ENCODE measurements at regions not wholly inside any gene's neighbourhood (a gene's known extent, or its start where the extent isn't known, plus 50 kb on each side); places are given as distances from the start of the nearest gene placed in this dataset.

DNA sequence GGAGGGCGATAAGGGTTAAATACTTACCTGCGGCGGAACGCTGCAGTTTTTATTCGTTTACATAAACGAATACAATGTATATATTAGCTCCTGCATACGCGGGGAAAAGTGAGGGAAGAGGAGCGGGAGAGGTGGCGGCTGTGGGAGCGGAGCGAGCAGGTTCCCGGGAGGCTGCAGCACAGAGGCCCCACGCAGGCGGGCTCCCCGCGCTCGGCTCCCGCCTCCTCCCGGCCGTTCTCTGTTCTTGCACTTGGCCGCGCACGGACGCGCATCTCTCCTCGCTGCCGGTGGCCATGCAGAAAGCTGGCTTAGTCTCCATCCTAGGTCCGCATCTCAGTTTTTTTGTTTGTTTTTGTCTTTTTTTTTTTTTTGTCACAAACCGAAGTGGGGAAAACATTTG lies 340.4 kb upstream of the FAT1 start:
- CTCF ChIA-PET: no interaction called here
- H4K91ac ChIP-seq (ENCODE audit: insufficient read depth, low read depth, low read length): no peak overlapping the region

More for the DNA sequence above, 340.4 kb upstream of the FAT1 start:
- Histone ChIP-seq H4K20me1 (ENCODE audit: insufficient read depth, low read length) (no peaks in the 10 kb centered on the region), H3K79me1 (ENCODE audit: low read depth in 1 of 2, low read length in 2 of 2) (no peaks in the 10 kb centered on the region), H2BK20ac (ENCODE audit: low read depth, low read length) (no peak overlapping the region), H3K27me3 (ENCODE audit: control insufficient read depth, insufficient read depth, low read length) (no peaks in the 10 kb centered on the region), H3K9ac (ENCODE audit: low read depth, low read length) (no peak overlapping the region), H3K4me1 (ENCODE audit: control insufficient read depth, insufficient read depth, low read length) (no peaks in the 10 kb centered on the region), H4K5ac (ENCODE audit: low read depth, low read length) (no peak overlapping the region), H3K14ac (replicated peaks; ENCODE audit: low read depth, low read length) (no peak overlapping the region), H3K4ac (ENCODE audit: low read depth, low read length) (no peak overlapping the region), H3K4me2 (ENCODE audit: low read depth, low read length) (no peak overlapping the region), H2BK5ac (ENCODE audit: low read depth, low read length, poor library complexity, severe bottlenecking) (no peak overlapping the region), H4K8ac (ENCODE audit: low read depth in 2 of 2, low read length in 2 of 2) (no peak overlapping the region), H2BK15ac (ENCODE audit: low read depth, low read length) (no peak overlapping the region), H3K9me3 (ENCODE audit: control insufficient read depth, insufficient read depth, low read length) (no peaks in the 10 kb centered on the region), H3K36me3 (ENCODE audit: control insufficient read depth, insufficient read depth, low read length) (no peaks in the 10 kb centered on the region), H2AK5ac (ENCODE audit: low read depth, low read length) (no peak overlapping the region), H3K9me1 (ENCODE audit: insufficient read depth, low read length) (no peaks in the 10 kb centered on the region), H2AFZ (replicated peaks; ENCODE audit: low read length, poor library complexity) (no peak overlapping the region), H3K18ac (ENCODE audit: low read depth, low read length) (no peak overlapping the region), H2BK120ac (ENCODE audit: low read depth, low read length) (no peak overlapping the region), H2AK9ac (replicated peaks; ENCODE audit: low read depth, low read length, poor library complexity) (no peak overlapping the region), H3K4me3 (ENCODE audit: insufficient read depth, low read depth, low read length) (no peak overlapping the region), H3K23ac (ENCODE audit: low read depth, low read length) (no peak overlapping the region), H3K27ac (ENCODE audit: insufficient read depth, low read length) (no peak overlapping the region), H3K56ac (ENCODE audit: extremely low read depth, insufficient read depth, low read length) (no peak overlapping the region)
- dilution Hi-C loops (cut with HindIII; ENCODE audit: low sequenced_read_pairs, unreplicated experiment): no loop called here
- ATAC-seq (ENCODE audit: low read depth) (no peak), DNase-seq (no peak)
- no CpG with 5 or more reads among the region's 30 CpGs for WGBS, 2 experiments (ENCODE audit: extremely low coverage in 2 of 2, insufficient read length in 1 of 2)
- no TSS peak for BruUV-seq (replicated peaks)
- in situ Hi-C loops (cut with MboI; ENCODE audit: low sequenced_read_pairs): no loop called here
- intact Hi-C loops (cut with micrococcal nuclease): no loop called here
- TF ChIP-seq FOS (IDR thresholded peaks at IDR 0.05; ENCODE audit: low read depth, low read length) (no peak), SMC3 (IDR thresholded peaks at IDR 0.05; ENCODE audit: low read depth, low read length) (no peak), RAD21 (IDR thresholded peaks at IDR 0.05; ENCODE audit: low read length) (no peak), NFE2L2 (IDR thresholded peaks at IDR 0.05; ENCODE audit: low read depth, low read length) (no peak), CHD1 (IDR thresholded peaks at IDR 0.05; ENCODE audit: low read depth, low read length) (no peak), MAZ (IDR thresholded peaks at IDR 0.05; ENCODE audit: borderline replicate concordance, low read depth, low read length) (no peak), MXI1 (IDR thresholded peaks at IDR 0.05; ENCODE audit: borderline replicate concordance, low read depth, low read length) (no peak)
- POLR2A ChIA-PET (ENCODE audit: unreplicated experiment): no interaction called here
